GM13976 (cell line): ENCODE measurements at regions not wholly inside any gene's neighbourhood (a gene's known extent, or its start where the extent isn't known, plus 50 kb on each side); places are given as distances from the start of the nearest gene placed in this dataset.
"Not testable (repeated sequence)": the region's sequence is repeated elsewhere in the genome, so short reads cannot be mapped to it uniquely, and the experiment has no call there.

ENCODE experiments used
- DNase-seq: peaks from one replicate; pipeline ENCODE4 v3.0.0; 2012; ENCODE audit warnings: low spot score
- CTCF ChIP-seq: IDR thresholded peaks from 2 replicates; pipeline ENCODE4 v1.5.1; 2012; ENCODE audit warnings: borderline replicate concordance, mild to moderate bottlenecking; ENCODE audit not compliant: insufficient read depth; ENCODE audit errors: extremely low read depth, missing control alignments, control extremely low read depth
- in situ Hi-C: fragments of 300-500 bp; cut with MboI; formaldehyde crosslinking; loops from one replicate; pipeline ENCODE4 v1.12.0; 2022; ENCODE audit warnings: low sequenced_read_pairs, mixed read lengths, inconsistent platforms; ENCODE audit not compliant: unreplicated experiment

- TF ChIP-seq CTCF = no peak
- in situ Hi-C loops = no loop called here
- no peak for DNase-seq
These were observed 61.5 kb downstream of the PRDM13 start for GRCh38 chr6:99668036-99668705.

GRCh38 chr6:99689916-99690685, 83.5 kb downstream of the PRDM13 start:
- in situ Hi-C loops = no loop called here
- DNase-seq = no peak

GRCh38 chr6:99702287-99702686, 95.7 kb downstream of the PRDM13 start:
- in situ Hi-C loops, DNase-seq: not testable (repeated sequence)

More at GRCh38 chr6:99689916-99690685, 83.5 kb downstream of the PRDM13 start:
- TF ChIP-seq CTCF = no peak

GRCh38 chr6:99709062-99709461, 102.4 kb downstream of the PRDM13 start:
- in situ Hi-C loops = no loop called here
- no peak for DNase-seq
- TF ChIP-seq CTCF = no peak

GRCh38 chr6:99711302-99711701, 104.7 kb downstream of the PRDM13 start:
- in situ Hi-C loops = no loop called here
- no peak for DNase-seq
- TF ChIP-seq CTCF = no peak

GRCh38 chr6:99711925-99712324, 105.3 kb downstream of the PRDM13 start:
- no peak for TF ChIP-seq CTCF
- in situ Hi-C loops = no loop called here
- no peak for DNase-seq

GRCh38 chr6:99712519-99712918, 105.9 kb downstream of the PRDM13 start:
- in situ Hi-C loops = no loop called here

GRCh38 chr6:99722043-99722442, 115.4 kb downstream of the PRDM13 start:
- in situ Hi-C loops = not testable (repeated sequence)

More at GRCh38 chr6:99712519-99712918, 105.9 kb downstream of the PRDM13 start:
- DNase-seq = no peak
- TF ChIP-seq CTCF = no peak

GRCh38 chr6:99730237-99730636, 123.6 kb downstream of the PRDM13 start:
- DNase-seq = not testable (repeated sequence)
- in situ Hi-C loops = loop anchor here (25.0 kb wide), 1 partner anchor 393 kb away; the partner anchor contains the start of gene FAXC

More at GRCh38 chr6:99722043-99722442, 115.4 kb downstream of the PRDM13 start:
- DNase-seq = not testable (repeated sequence)
